Right lobe of liver (tissue), 4 donors: ENCODE measurements at regions not wholly inside any gene's neighbourhood (a gene's known extent, or its start where the extent isn't known, plus 50 kb on each side); places are given as distances from the start of the nearest gene placed in this dataset.

Experiments
- CTCF ChIP-seq, 4 donors: fragments of 200-600 bp in 3 of 4; fragments of 450-650 bp in 1 of 4; IDR thresholded peaks; one replicate each; pipeline versions ENCODE4 v1.5.1 to v1.8.0; 2016 to 2022; ENCODE audit warnings: antibody characterized with exemption in 4 of 4, mild to moderate bottlenecking in 2 of 4
- POLR2A ChIP-seq: fragments of 450-650 bp; IDR thresholded peaks from one replicate; pipeline ENCODE4 v1.6.1; 2017; ENCODE audit warnings: antibody characterized with exemption, mild to moderate bottlenecking
- donor health status: DM: no; HTN: no; CAD: no.
- donor health status: DM: no; HTN: no; CAD: no.
- donor health status: DM: no; HTN: yes; CAD: no.

DNA sequence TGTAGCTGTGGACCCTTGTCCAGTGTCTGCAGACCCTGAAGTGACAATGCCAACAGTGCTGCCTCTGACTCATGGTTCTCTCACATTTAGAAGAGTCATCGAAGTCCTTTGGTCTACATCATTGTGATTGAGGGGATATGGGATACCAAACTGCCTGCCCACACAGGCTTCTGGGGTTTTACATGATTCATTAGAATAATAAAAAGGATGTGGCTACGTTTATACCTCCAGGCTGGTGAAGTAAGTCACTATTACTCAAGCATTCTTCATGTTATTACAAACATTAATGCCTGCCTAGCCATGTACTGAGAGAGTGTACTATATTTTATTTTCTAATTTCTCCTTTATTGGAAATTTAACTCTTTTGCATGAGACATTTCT is 365.7 kb downstream of the SPATA31D1 start:
- TF ChIP-seq CTCF (IDR thresholded peaks at IDR 0.05) (no peak), POLR2A (no peak)
